ENCODE measurements at regions not wholly inside any gene's neighbourhood (a gene's known extent, or its start where the extent isn't known, plus 50 kb on each side); places are given as distances from the start of the nearest gene placed in this dataset.

GRCh38 chrX:45400027-45400779 lies 199.5 kb upstream of the DIPK2B start:
- no peak for DNase-seq (ENCODE audit: low spot score)

GRCh38 chrX:45385757-45386156 lies 185.1 kb upstream of the DIPK2B start:
- no peak for DNase-seq (ENCODE audit: low spot score)

DNA sequence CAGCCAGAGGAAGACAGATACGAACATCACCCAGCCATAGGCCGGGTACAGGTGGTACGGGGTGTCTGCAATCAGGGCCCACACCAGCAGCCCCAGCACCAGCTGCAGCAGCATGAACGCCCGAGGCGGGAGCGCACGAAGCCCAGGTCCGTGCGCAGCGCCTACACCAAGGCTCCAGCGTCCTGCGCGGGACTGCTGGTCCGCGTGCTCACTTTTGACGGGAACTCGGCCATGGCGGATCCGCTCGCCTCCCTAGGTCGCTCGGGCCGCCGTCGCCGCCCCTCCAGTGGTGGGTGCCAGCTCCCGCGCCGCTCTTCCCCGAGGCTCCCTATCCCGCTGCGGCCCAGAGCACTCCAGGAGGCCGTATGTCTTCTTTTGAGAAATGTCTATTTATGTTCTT lies 181.2 kb upstream of the DIPK2B start:
- no peak for DNase-seq (ENCODE audit: low spot score)

GRCh38 chrX:45381366-45381765 lies 180.7 kb upstream of the DIPK2B start:
- DNase-seq (ENCODE audit: low spot score) = no peak

- DNase-seq (ENCODE audit: low spot score) = no peak
Observed at GRCh38 chrX:45379236-45379635, 178.6 kb upstream of the DIPK2B start.

GRCh38 chrX:45372151-45372550 lies 171.5 kb upstream of the DIPK2B start:
- DNase-seq (ENCODE audit: low spot score) = no peak

- no peak for DNase-seq (ENCODE audit: low spot score)
Observed at GRCh38 chrX:45368705-45369104, 168.0 kb upstream of the DIPK2B start.

- no peak for DNase-seq (ENCODE audit: low spot score)
Observed at GRCh38 chrX:45363596-45363995, 162.9 kb upstream of the DIPK2B start.

GRCh38 chrX:45360571-45360970 lies 159.9 kb upstream of the DIPK2B start:
- no peak for DNase-seq (ENCODE audit: low spot score)

DNA sequence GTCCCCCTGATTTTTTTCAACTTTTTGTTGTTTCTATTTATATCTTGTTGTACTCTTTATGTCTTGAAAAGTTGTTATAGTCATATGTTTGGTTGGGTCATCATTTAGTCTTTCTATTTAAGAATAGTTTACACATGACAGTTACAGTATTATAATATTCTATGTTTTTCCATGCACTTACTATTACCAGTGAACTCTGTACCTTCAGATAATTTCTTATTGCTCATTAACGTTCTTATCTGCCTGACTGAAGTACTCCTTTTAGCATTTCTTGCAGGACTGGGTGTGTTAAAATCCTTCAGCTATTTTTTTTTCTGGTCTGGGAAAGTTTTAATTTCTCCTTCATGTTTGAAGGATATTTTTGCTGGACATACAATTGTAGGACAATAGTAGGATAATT lies 157.7 kb upstream of the DIPK2B start:
- no peak for DNase-seq (ENCODE audit: low spot score)

DNA sequence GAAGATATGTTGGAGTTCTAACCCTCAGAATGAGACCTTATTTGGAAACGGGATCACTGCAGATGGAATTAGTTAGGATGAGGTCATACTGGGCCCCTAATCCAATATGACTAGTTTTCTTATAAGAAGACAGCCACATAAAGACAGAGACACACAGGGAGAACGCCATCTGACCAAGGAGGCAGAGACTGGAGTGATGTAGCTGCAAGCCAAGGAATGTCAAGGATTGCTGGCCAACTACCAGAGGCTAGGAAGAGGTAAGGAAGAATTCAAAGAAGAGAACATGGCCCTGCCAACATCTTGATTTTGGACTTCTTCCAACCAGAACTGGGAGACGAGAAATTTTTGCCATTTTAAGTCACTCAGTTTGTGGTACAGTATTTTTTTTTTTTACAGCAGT lies 152.8 kb upstream of the DIPK2B start:
- no peak for DNase-seq (ENCODE audit: low spot score)

DNA sequence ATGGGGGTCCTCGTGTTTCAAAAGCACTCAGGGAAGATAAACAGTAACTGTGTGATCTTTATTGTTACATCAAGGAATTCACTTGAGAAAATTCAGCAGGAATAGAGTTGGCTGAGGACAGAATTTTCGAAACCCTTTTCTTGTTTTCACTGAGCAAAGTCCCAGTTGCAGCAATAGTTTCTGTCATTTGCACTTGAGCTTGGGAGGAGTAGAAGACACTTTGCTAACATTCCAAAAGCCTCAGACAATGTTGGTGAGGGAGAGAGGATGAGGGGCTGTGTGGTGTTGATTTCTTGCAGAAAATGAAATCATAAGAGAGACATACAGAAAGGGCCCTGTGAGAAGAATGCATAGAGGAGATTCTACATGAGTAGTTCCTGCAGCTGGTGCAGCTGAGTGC lies 151.9 kb upstream of the DIPK2B start:
- DNase-seq (ENCODE audit: low spot score) = no peak

DNA sequence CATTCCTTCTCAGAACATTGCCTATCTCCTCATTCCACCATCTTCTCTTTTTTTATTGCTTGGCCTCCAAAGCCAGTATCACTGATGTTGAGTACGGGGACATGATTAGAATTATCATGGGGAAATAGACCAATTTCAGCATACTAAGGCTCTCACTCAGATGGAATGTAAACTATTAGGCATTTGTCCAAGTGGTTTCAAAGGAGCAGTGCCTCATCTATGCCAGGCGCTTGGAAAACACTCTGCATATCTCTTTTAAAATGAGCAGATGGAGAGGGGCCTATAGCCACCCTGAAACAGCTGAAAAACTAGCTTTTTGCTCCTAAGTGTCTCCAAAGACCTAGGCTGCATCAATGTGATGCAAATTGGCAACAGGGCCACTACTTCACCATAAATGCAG lies 150.8 kb upstream of the DIPK2B start:
- DNase-seq (ENCODE audit: low spot score) = no peak

GRCh38 chrX:45348296-45348695 lies 147.6 kb upstream of the DIPK2B start:
- DNase-seq (ENCODE audit: low spot score) = no peak

- no peak for DNase-seq (ENCODE audit: low spot score)
Observed at GRCh38 chrX:45347877-45348276, 147.2 kb upstream of the DIPK2B start.

DNA sequence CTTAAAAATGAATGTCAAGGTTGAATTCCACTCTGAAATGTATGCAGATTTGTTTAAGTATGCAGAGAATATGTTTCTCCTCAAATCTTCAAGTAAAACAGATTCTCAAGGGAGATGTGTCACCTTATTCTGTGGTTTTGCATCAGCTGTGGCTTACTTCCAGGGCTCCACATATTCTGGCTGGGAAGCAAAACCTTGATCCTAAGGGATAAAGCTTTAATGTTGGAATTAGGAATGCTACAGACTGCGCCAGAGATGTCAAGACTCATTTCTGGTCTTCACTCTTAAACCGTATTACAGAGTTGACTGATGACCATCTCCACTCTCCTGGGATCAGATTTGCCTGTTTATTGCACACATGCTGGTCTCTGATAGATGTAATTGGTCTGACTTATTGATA lies 143.9 kb upstream of the DIPK2B start:
- no peak for DNase-seq (ENCODE audit: low spot score)

GRCh38 chrX:45329217-45329616 lies 128.5 kb upstream of the DIPK2B start:
- DNase-seq (ENCODE audit: low spot score) = no peak

DNA sequence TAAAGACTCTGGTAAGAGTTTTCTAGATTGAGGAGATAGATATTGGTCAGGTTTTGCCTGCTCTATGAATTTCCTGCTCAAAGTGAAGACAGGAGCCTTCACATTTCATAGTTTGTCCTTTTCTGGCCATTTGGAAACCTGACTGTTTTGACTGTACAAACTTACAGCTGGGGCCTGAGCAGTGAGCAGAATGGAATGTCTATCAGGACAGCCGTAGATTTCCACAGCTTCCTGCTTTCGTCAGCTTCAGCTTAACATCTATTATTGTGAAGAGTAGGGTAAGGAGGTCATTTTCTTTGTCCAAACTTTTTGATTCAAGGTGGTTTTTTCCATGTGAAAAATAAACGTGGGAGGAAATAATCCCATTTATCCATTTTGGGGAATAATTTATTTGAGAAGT lies 124.3 kb upstream of the DIPK2B start:
- no peak for DNase-seq (ENCODE audit: low spot score)

GRCh38 chrX:45323387-45323786 lies 122.7 kb upstream of the DIPK2B start:
- DNase-seq (ENCODE audit: low spot score) = no peak

DNA sequence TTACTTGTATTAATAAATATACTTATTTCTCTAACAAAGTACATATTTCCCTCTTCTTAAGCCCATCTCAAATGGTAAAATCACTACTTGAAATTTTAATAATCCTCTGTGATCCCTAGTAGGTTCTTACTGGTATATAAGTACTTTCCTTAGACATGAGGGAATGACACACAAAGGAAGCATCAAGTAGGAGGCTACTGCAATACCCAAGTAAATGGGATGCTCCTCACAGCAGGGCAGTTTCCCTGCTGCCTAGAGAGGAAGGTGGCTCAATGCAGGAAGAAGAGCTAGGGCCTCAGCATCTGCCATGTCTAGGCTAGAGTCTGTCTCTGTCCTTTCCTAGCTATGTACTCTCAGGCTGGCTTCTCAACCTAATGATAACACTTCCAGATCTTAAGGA lies 122.1 kb upstream of the DIPK2B start:
- DNase-seq (ENCODE audit: low spot score) = no peak

DNA sequence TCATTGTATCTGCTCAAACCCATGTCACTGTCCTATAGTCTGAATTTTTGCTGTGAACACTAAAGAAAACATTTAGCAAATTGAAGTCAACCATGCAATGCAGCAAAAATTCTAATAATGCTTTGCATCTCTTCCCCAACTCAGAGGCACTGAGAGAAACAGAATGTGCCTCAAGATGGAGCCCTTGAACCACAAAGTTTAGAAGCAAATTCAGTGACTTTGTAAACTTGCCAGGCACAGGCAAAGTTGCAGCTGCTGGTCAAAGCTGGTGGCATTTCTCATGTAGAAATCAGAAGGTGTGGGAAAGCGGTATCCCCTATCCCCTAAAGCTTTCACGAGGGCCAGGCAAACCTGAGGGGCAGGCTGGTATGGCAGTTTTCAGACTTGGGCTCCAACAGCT lies 121.7 kb upstream of the DIPK2B start:
- DNase-seq (ENCODE audit: low spot score) = no peak

- no peak for DNase-seq (ENCODE audit: low spot score)
Observed at GRCh38 chrX:45320191-45320590, 119.5 kb upstream of the DIPK2B start.

DNA sequence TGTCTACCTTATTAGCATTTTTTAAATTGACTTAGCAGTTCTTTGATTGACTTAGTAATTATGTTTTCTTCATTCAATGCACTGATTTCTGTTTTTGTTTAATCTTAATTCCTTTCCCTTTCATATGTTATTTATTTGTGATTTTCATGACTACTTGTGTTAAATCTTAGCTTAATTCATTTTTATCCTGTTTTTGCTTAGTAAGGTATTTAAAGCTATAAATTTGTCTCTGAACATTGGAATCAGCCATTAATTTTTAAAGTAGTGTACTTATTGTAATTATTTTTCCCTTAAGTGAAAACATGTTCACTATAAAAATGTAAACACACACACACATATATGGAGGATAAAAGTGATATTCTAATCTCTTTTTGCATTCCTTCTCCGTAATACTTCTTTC lies 109.1 kb upstream of the DIPK2B start:
- DNase-seq (ENCODE audit: low spot score) = no peak

DNA sequence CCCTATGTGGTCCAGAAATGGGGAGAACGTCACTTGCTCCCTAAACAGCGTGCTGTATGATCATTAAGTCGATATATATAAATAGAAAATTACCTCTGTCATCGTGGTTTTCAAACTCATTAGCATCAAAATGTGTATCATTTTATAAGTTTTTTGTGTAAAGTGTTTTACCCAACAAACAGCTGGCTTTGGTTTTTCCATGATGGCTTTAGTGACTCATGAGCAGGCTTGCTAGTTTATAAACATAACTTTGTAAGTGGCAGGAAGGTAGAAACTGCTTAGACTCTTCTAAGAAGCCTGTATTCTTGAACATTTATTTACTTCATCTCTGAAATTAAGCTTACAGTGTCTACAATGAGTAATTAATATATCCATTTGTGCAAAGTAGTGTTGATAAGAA lies 108.4 kb upstream of the DIPK2B start:
- DNase-seq (ENCODE audit: low spot score) = no peak

DNA sequence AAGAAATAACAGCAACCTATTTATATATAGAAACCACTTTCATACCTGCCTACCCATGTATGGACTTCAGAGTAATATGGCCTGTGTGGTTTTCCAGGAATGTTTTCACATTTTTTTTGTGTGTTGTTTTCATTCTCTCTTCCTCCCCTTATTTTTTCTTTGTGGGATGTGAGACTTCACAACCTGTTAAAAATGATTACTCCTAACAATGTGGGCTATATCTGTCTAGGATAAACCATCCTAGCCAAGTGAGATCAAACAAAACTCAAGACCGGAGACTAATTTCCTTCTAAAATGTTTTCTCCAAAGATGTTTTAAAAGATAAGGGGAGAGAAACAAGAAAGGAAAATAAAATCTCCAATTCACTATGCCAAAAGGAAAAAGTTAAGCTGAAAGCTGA lies 106.1 kb upstream of the DIPK2B start:
- no peak for DNase-seq (ENCODE audit: low spot score)

Data from hematopoietic multipotent progenitor cell treated with erythropoietin and hydrocortisone succinate and interleukin-3 and kit ligand, for 17 days (in vitro differentiated cells).